K562 (cell line): ENCODE measurements at regions not wholly inside any gene's neighbourhood (a gene's known extent, or its start where the extent isn't known, plus 50 kb on each side); places are given as distances from the start of the nearest gene placed in this dataset.

Source experiments
- ATAC-seq: fragments of 200-7000 bp; cut with Tn5 transposase; 3 replicates; pipeline ENCODE4 v1.9.1; 2020; ENCODE audit warnings: moderate library complexity
- BruUV-seq: library from RNA; stranded (reverse); fragments of 400-500 nt; replicated peaks from 2 replicates; lab custom pipeline; 2021; lab: Mats Ljungman, UMichigan
- CTCF ChIA-PET: fragments of 300-600 bp; formaldehyde crosslinking; extraction: SDS; loops from one replicate; lab custom pipeline; 2021; ENCODE audit warnings: low intra/inter-chr PET ratio; lab: Yijun Ruan, JAX
- POLR2A ChIA-PET: fragments of 300-600, 350-650 bp; sonication (Branson Sonifier 250); formaldehyde crosslinking; extraction: SDS; loops from one replicate; lab custom pipeline; 2021; ENCODE audit warnings: antibody characterized with exemption, inconsistent platforms; lab: Yijun Ruan, JAX
- DNase-seq, 4 experiments: peaks; one replicate each; pipeline versions ENCODE4 v3.0.0 to v3.0.0-alpha.2; 2011 to 2018; ENCODE audit warnings: low spot score in 3 of 4, mixed read lengths in 3 of 4; ENCODE audit errors: extremely low read depth in 1 of 4
- FAIRE-seq: peaks from 2 replicates; lab custom pipeline; 2011; peaks lifted over from hg19 to GRCh38; lab: Jason Lieb, UNC
- H2AFZ ChIP-seq: 2 replicates; pipeline ENCODE4 v1.6.0; 2011; ENCODE audit warnings: low read depth, low read length, control low read depth, inconsistent platforms
- H3K27ac ChIP-seq: fragments of 200-600 bp; 3 replicates; pipeline ENCODE4 v1.8.0; 2011; ENCODE audit warnings: low read depth, mild to moderate bottlenecking, control low read depth, inconsistent platforms, low read length, moderate library complexity, mixed read lengths; ENCODE audit errors: extremely low read depth
- H3K27me3 ChIP-seq, 2 experiments: fragments of 300-600 bp in 1 of 2; 2 replicates in 1 of 2; 3 replicates in 1 of 2; pipeline versions ENCODE4 v1.6.0 to v1.8.0; 2011; ENCODE audit warnings: inconsistent platforms in 2 of 2, low read length in 2 of 2, mild to moderate bottlenecking in 1 of 2, mixed read lengths in 1 of 2, moderate library complexity in 1 of 2; ENCODE audit not compliant: control insufficient read depth in 2 of 2, insufficient read depth in 2 of 2
- H3K36me3 ChIP-seq: fragments of 300-600 bp; 3 replicates; pipeline ENCODE4 v1.8.0; 2011; ENCODE audit warnings: mild to moderate bottlenecking, low read length, inconsistent platforms; ENCODE audit not compliant: control insufficient read depth, insufficient read depth
- H3K4me1 ChIP-seq, 2 experiments: fragments of 200-600 bp in 1 of 2; replicated peaks in 1 of 2; 2 replicates in 1 of 2; 3 replicates in 1 of 2; pipeline versions ENCODE4 v1.5.1 to v1.8.0; 2011; ENCODE audit warnings: inconsistent platforms in 2 of 2, low read length in 2 of 2, mild to moderate bottlenecking in 1 of 2, mixed read lengths in 1 of 2, moderate library complexity in 1 of 2; ENCODE audit not compliant: control insufficient read depth in 2 of 2, insufficient read depth in 2 of 2
- H3K4me2 ChIP-seq: 2 replicates; pipeline ENCODE4 v1.6.1; 2011; ENCODE audit warnings: low read length, control low read depth, inconsistent platforms, mixed read lengths; ENCODE audit not compliant: insufficient read depth
- H3K4me3 ChIP-seq: fragments of 200-600 bp; sonication (generic), shearing (Covaris generic); 2 replicates; pipeline ENCODE4 v1.5.1; 2016; ENCODE audit warnings: control low read depth, inconsistent platforms
- H3K79me2 ChIP-seq: fragments of 200-600 bp; 3 replicates; pipeline ENCODE4 v1.8.0; 2011; ENCODE audit warnings: low read length, inconsistent platforms; ENCODE audit not compliant: control insufficient read depth, insufficient read depth
- H3K9ac ChIP-seq, 2 experiments: 2 replicates each; pipeline versions ENCODE4 v1.6.0 to v1.6.1; 2011; ENCODE audit warnings: low read depth in 2 of 2, low read length in 2 of 2, control low read depth in 1 of 2, inconsistent platforms in 1 of 2, mild to moderate bottlenecking in 1 of 2, mixed read lengths in 1 of 2; ENCODE audit not compliant: insufficient read depth in 1 of 2
- H3K9me1 ChIP-seq: one replicate; pipeline ENCODE4 v1.6.0; 2011; ENCODE audit warnings: inconsistent platforms, mild to moderate bottlenecking, low read length, moderate library complexity; ENCODE audit not compliant: control insufficient read depth, insufficient read depth
- H3K9me3 ChIP-seq: replicated peaks from 2 replicates; pipeline ENCODE4 v1.5.1; 2011; ENCODE audit warnings: low read depth, low read length, inconsistent platforms; ENCODE audit not compliant: control insufficient read depth, insufficient read depth
- H4K20me1 ChIP-seq: replicated peaks from 2 replicates; pipeline ENCODE4 v1.6.1; 2011; ENCODE audit warnings: low read length, inconsistent platforms, mixed read lengths; ENCODE audit not compliant: control insufficient read depth, insufficient read depth
- MLLT1 ChIP-seq, 2 experiments: fragments of 450-650 bp; IDR thresholded peaks; 2 replicates each; pipeline ENCODE4 v1.6.1; 2016
- MYNN ChIP-seq, 2 experiments: sonication (generic); formaldehyde crosslinking in 1 of 2; IDR thresholded peaks; 2 replicates each; pipeline versions ENCODE4 v1.5.0 to v1.6.1; 2016 to 2020; ENCODE audit warnings: antibody characterized with exemption in 1 of 2, missing genetic modification reagents in 1 of 2
- WGBS: fragments of 100-300 bp; shearing (Covaris generic); methylation state at CpG from one replicate; pipeline ENCODE4 v1.1.6; 2016; ENCODE audit warnings: low coverage, mixed read lengths; ENCODE audit not compliant: insufficient coverage; ENCODE audit errors: missing lambda C conversion rate; 5-methylcytosine and 5-hydroxymethylcytosine counted together
- in situ Hi-C: fragments of 300-500 bp; cut with MboI; formaldehyde crosslinking; loops from 4 replicates; pipeline ENCODE4 v1.15.0; 2018; ENCODE audit warnings: inconsistent platforms, mixed read lengths
- intact Hi-C: fragments of 100-400 bp; cut with micrococcal nuclease; formaldehyde crosslinking; loops from 2 replicates; pipeline ENCODE4 v1.14.2; 2022

GRCh38 chr6:169954977-169955376, 203.6 kb downstream of the ERMARD start:
- WGBS, result 4% methylated on average over 1 of the region's 1 CpG
- intact Hi-C loops, result no loop called here
- BruUV-seq, result no TSS peak

More at GRCh38 chr6:169954977-169955376, 203.6 kb downstream of the ERMARD start:
- in situ Hi-C loops, result no loop called here
- no peak for ATAC-seq
- H3K4me3 ChIP-seq, result no peak overlapping the region
- no peaks in the 10 kb centered on the region for H3K36me3 ChIP-seq
- H3K4me2 ChIP-seq, result no peak overlapping the region
- no peaks in the 10 kb centered on the region for H3K9me3 ChIP-seq
- peak in 1 of 2 experiments; percentile 25; a peak in 1 of 4 replicates for TF ChIP-seq MLLT1 (IDR thresholded peaks at IDR 0.05)
- TF ChIP-seq MYNN (IDR thresholded peaks at IDR 0.05), result no peak
- no peak for TF ChIP-seq MYNN (CRISPR knock-in tag; IDR thresholded peaks at IDR 0.05)
- no peak for DNase-seq
- no peaks in the 10 kb centered on the region for H3K79me2 ChIP-seq
- H3K9me1 ChIP-seq, result no peaks in the 10 kb centered on the region
- no peak overlapping the region for H2AFZ ChIP-seq
- no peaks in the 10 kb centered on the region; the same call in 1 of the 2 replicates for H4K20me1 ChIP-seq
- H3K27me3 ChIP-seq, result peaks cover 15 to 35% of the 10 kb centered on the region in 2 experiments; a peak in 4 of 5 replicates
- no peak overlapping the region for H3K27ac ChIP-seq
- POLR2A ChIA-PET, result interaction anchor here (0.6 kb wide), 1 partner anchor 17 kb away, joined by 5 read pairs; no protein-coding TSS in a partner anchor
- FAIRE-seq, result no peak
- no peak overlapping the region for H3K9ac ChIP-seq
- peaks cover 0 to 9% of the 10 kb centered on the region in 2 experiments; a peak in 1 of 5 replicates for H3K4me1 ChIP-seq
- CTCF ChIA-PET, result interaction anchor here (0.7 kb wide), 1 partner anchor 520 kb away, joined by 3 read pairs; no protein-coding TSS in a partner anchor
